ENCODE measurements at regions not wholly inside any gene's neighbourhood (a gene's known extent, or its start where the extent isn't known, plus 50 kb on each side); places are given as distances from the start of the nearest gene placed in this dataset.

- H3K4me3 Mint-ChIP-seq = no peak overlapping the region
- no peaks in the 10 kb centered on the region for H3K27me3 ChIP-seq (ENCODE audit: control insufficient read depth in 2 of 2, insufficient read depth in 2 of 2, low read length in 2 of 2)
- H3K9ac ChIP-seq (ENCODE audit: insufficient read depth, low read length, poor library complexity, severe bottlenecking) = no peak overlapping the region
- no peaks in the 10 kb centered on the region for H3K9me3 ChIP-seq (replicated peaks in 1 of 2; ENCODE audit: control insufficient read depth in 1 of 2, insufficient read depth in 1 of 2, low read length in 2 of 2)
- peaks cover 2 to 6% (median 2%) of the 10 kb centered on the region in 3 donors for H3K27me3 Mint-ChIP-seq (ENCODE audit: low read depth in 3 of 3)
- H3K4me2 ChIP-seq (replicated peaks; ENCODE audit: extremely low read depth, low read length, poor library complexity, severe bottlenecking) = no peak overlapping the region
- H4K20me1 ChIP-seq (ENCODE audit: insufficient read depth, low read length) = no peaks in the 10 kb centered on the region
- no peaks in the 10 kb centered on the region for H3K36me3 ChIP-seq (replicated peaks in 1 of 2; ENCODE audit: control insufficient read depth in 1 of 2, insufficient read depth in 2 of 2, low read length in 2 of 2)
- TF ChIP-seq CTCF (IDR thresholded peaks at IDR 0.05) = no peak
- no peaks in the 10 kb centered on the region for H3K4me1 Mint-ChIP-seq
- H3K79me2 ChIP-seq (ENCODE audit: insufficient read depth, low read length) = no peaks in the 10 kb centered on the region
- H3K27ac ChIP-seq (ENCODE audit: low read depth in 1 of 2, low read length in 2 of 2) = no peak overlapping the region
- H3K4me1 ChIP-seq (ENCODE audit: control insufficient read depth in 1 of 2, insufficient read depth in 2 of 2, low read length in 2 of 2) = no peaks in the 10 kb centered on the region
- intact Hi-C loops (cut with micrococcal nuclease) = no loop called here
- no peak overlapping the region for H2AFZ ChIP-seq (ENCODE audit: insufficient read depth, low read depth, low read length, poor library complexity, severe bottlenecking)
- DNase-seq = no peak
- peaks cover 3 to 9% (median 8%) of the 10 kb centered on the region in 7 donors for H3K9me3 Mint-ChIP-seq
- no peak overlapping the region for H3K4me3 ChIP-seq (replicated peaks in 1 of 3; ENCODE audit: low read depth in 2 of 3, low read length in 3 of 3)
- no peaks in the 10 kb centered on the region for H3K36me3 Mint-ChIP-seq
- no peak overlapping the region for H3K27ac Mint-ChIP-seq
Measured at GRCh38 chr3:170680593-170680992, 94.7 kb upstream of the SLC7A14 start.

GRCh38 chr3:170679190-170679589 lies 93.3 kb upstream of the SLC7A14 start:
- Histone ChIP-seq H4K20me1 (ENCODE audit: insufficient read depth, low read length) (no peaks in the 10 kb centered on the region), H3K79me2 (ENCODE audit: insufficient read depth, low read length) (no peaks in the 10 kb centered on the region), H3K4me2 (replicated peaks; ENCODE audit: extremely low read depth, low read length, poor library complexity, severe bottlenecking) (no peak overlapping the region), H3K9me3 (replicated peaks in 1 of 2; ENCODE audit: control insufficient read depth in 1 of 2, insufficient read depth in 1 of 2, low read length in 2 of 2) (no peaks in the 10 kb centered on the region), H3K27me3 (ENCODE audit: control insufficient read depth in 2 of 2, insufficient read depth in 2 of 2, low read length in 2 of 2) (no peaks in the 10 kb centered on the region), H3K27ac (ENCODE audit: low read depth in 1 of 2, low read length in 2 of 2) (no peak overlapping the region), H2AFZ (ENCODE audit: insufficient read depth, low read depth, low read length, poor library complexity, severe bottlenecking) (no peak overlapping the region), H3K36me3 (replicated peaks in 1 of 2; ENCODE audit: control insufficient read depth in 1 of 2, insufficient read depth in 2 of 2, low read length in 2 of 2) (no peaks in the 10 kb centered on the region), H3K9ac (ENCODE audit: insufficient read depth, low read length, poor library complexity, severe bottlenecking) (no peak overlapping the region), H3K4me1 (ENCODE audit: control insufficient read depth in 1 of 2, insufficient read depth in 2 of 2, low read length in 2 of 2) (no peaks in the 10 kb centered on the region), H3K4me3 (replicated peaks in 1 of 3; ENCODE audit: low read depth in 2 of 3, low read length in 3 of 3) (no peak overlapping the region)
- TF ChIP-seq CTCF (IDR thresholded peaks at IDR 0.05) = no peak
- no peak overlapping the region for H3K27ac Mint-ChIP-seq
- peaks cover 3 to 9% (median 8%) of the 10 kb centered on the region in 7 donors for H3K9me3 Mint-ChIP-seq
- whole genome bisulfite sequencing (ENCODE audit: insufficient coverage) = 100% methylated on average over 1 of the region's 3 CpGs
- DNase-seq = no peak
- H3K4me1 Mint-ChIP-seq = no peaks in the 10 kb centered on the region
- H3K4me3 Mint-ChIP-seq = no peak overlapping the region
- intact Hi-C loops (cut with micrococcal nuclease) = no loop called here
- no peaks in the 10 kb centered on the region for H3K36me3 Mint-ChIP-seq
- H3K27me3 Mint-ChIP-seq (ENCODE audit: low read depth in 3 of 3) = peaks cover 2 to 6% (median 2%) of the 10 kb centered on the region in 3 donors
